ENCODE measurements at regions not wholly inside any gene's neighbourhood (a gene's known extent, or its start where the extent isn't known, plus 50 kb on each side); places are given as distances from the start of the nearest gene placed in this dataset.
A peak's percentile ranks its signal among the peaks of the same experiment; 100 is the strongest.

DNA sequence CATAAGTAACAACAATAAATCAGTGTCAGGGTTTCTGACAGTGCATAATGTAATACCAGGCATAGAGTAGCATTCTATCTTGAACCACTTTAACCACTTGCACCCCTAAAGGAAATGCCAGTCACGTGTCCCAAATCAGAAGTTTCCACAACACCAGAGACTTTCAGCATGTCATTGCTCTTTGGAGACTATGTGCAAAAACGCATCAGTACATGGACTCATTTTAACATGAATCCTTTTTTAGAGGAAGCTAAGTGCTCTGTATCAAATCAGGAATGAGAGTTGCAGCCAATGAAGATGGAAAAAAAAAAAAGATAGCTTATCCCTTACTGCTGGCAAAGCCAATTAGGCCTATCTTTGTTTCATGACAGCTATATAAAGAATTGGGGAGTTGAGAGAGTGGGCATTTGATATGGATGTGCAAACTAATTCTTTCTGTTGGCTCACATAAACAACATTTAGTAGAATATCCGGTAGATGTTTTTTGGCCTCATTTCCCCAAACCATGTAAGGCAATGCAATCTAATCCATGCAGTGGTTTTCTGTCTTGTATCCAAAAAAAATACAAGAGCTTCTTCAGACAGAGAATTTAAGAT, 353.1 kb downstream of the IRS1 start:
- H3K27me3 ChIP-seq (ENCODE audit: low read depth): no peaks in the 10 kb centered on the region
- H3K36me3 ChIP-seq (replicated peaks): no peaks in the 10 kb centered on the region
- no peaks in the 10 kb centered on the region; the same call in 1 of the 2 replicates for H3K4me1 ChIP-seq
- H3K4me3 ChIP-seq: no peak overlapping the region
- H3K9me3 ChIP-seq: no peaks in the 10 kb centered on the region
- no peak for DNase-seq (ENCODE audit: low spot score in 2 of 2)
- in situ Hi-C loops (cut with MboI; ENCODE audit: low sequenced_read_pairs): no loop called here

DNA sequence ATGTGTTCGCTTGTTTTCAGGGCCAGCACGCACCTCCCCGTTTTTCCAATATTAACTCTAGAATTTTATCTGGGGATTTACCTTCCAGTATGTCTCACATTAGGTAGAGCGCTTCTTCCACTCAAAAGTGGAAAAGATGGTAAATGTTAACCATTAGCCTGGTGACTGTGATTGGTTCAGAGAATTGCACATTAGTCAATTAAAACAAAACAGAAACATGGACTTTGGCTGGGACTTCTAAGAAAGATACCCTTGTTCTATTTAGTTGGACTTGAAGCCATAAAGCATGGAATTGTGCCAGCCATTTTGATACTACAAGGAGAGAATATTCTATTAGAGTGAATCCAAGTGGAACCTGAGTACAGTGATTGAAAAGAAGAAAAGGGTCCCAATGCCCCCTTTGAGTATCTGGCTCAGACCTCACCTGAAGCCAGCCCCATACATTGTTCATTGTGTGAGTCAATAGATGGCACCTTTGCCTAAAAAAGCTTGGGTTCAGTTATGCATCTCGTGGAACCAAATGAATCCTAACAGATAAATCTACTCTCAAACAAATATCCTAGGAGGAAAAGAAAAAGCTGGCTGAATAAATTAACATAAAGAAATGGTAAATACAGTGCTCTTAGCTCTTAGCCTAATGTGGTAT, 354.3 kb downstream of the IRS1 start:
- Histone ChIP-seq H3K9me3 (no peaks in the 10 kb centered on the region), H3K4me1 (no peaks in the 10 kb centered on the region; the same call in 1 of the 2 replicates), H3K36me3 (replicated peaks) (no peaks in the 10 kb centered on the region), H3K27me3 (ENCODE audit: low read depth) (no peaks in the 10 kb centered on the region), H3K4me3 (no peak overlapping the region)
- in situ Hi-C loops (cut with MboI; ENCODE audit: low sequenced_read_pairs): no loop called here
- DNase-seq (ENCODE audit: low spot score in 2 of 2): no peak

DNA sequence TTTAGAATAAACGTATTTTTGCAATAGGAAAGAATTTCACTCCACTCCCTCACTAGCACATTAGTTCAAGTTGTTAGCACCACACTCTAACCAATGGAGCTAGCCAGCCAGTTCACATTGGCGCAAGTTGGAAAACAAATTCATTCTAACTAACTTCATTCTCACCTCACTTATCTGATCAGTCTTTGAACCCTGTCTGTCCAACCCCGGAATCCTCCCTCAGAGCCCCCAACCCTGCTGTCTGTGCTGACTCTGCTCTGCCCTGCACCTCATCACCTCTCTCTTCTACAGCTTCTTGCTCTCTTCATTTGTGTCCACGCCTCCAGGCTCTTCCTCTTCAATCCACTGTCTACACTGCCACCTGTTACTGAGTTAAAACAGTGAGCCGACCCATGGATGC, 356.5 kb downstream of the IRS1 start:
- H3K36me3 ChIP-seq (replicated peaks): no peaks in the 10 kb centered on the region
- in situ Hi-C loops (cut with MboI; ENCODE audit: low sequenced_read_pairs): no loop called here
- H3K9me3 ChIP-seq: no peaks in the 10 kb centered on the region
- DNase-seq (ENCODE audit: low spot score in 2 of 2): no peak
- H3K4me3 ChIP-seq: no peak overlapping the region
- no peaks in the 10 kb centered on the region for H3K27me3 ChIP-seq (ENCODE audit: low read depth)
- peaks cover 3% of the 10 kb centered on the region for H3K4me1 ChIP-seq

DNA sequence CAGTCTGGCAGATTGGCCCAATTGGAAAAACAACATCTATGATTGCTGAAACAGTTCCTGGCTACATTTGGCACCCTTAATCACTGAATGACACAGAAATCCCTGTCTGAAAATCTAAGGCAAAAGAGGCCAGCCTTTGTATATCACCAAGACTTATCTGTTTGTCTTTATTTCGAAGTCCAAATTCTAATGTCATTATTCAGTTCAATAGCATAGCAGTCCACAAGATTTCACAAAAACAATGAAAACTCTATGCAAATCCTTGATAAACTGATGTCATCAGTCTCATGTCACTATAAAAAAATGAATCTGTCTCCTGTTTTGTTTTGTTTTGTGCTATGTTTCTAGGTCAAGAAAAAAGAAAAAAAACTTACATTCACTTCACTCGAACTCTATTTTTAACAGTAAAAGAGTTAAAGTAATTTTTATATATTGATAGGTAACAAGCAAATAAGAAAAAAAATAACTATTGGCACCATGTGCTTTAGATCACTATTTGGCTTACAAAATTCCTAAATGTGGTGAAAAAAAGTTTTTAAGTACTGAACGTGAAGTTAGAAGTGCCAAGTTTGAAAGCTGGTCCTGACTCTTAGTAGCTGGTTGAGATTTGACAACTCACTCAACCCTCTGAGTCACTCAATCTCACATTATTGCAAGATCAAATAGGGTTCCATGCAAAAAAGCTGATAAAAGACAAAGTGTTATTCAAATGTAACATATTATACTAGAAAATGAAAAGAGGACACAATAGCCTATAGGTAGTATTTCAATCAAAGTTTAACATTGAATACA, 359.3 kb downstream of the IRS1 start:
- Histone ChIP-seq H3K27me3 (ENCODE audit: low read depth) (no peaks in the 10 kb centered on the region), H3K4me1 (peaks cover 3% of the 10 kb centered on the region), H3K36me3 (replicated peaks) (no peaks in the 10 kb centered on the region), H3K9me3 (no peaks in the 10 kb centered on the region), H3K4me3 (no peak overlapping the region)
- no peak for DNase-seq (ENCODE audit: low spot score in 2 of 2)
- in situ Hi-C loops (cut with MboI; ENCODE audit: low sequenced_read_pairs): no loop called here

DNA sequence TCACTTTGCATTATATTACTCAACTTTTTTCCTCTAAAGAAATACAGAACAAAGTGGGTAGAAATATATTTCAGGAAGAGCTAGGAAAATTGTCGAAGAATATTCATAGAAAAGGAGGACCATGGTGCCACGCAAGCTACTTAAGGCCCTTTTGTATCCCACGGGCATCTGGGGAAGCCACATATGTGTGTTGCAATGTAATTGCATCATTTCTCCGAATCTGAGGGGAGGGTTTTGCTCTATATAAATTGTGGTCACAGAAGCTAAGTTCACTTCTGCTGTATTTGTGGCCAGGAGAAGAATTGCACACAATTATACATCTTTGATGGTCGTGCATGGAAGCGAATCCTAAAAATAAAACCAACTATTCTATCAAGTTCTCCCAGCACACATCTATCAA, 360.3 kb downstream of the IRS1 start:
- no peak overlapping the region for H3K4me3 ChIP-seq
- no peaks in the 10 kb centered on the region for H3K9me3 ChIP-seq
- in situ Hi-C loops (cut with MboI; ENCODE audit: low sequenced_read_pairs): no loop called here
- H3K36me3 ChIP-seq (replicated peaks): no peaks in the 10 kb centered on the region
- no peaks in the 10 kb centered on the region for H3K27me3 ChIP-seq (ENCODE audit: low read depth)
- DNase-seq (ENCODE audit: low spot score in 2 of 2): no peak
- peaks cover 5% of the 10 kb centered on the region for H3K4me1 ChIP-seq

DNA sequence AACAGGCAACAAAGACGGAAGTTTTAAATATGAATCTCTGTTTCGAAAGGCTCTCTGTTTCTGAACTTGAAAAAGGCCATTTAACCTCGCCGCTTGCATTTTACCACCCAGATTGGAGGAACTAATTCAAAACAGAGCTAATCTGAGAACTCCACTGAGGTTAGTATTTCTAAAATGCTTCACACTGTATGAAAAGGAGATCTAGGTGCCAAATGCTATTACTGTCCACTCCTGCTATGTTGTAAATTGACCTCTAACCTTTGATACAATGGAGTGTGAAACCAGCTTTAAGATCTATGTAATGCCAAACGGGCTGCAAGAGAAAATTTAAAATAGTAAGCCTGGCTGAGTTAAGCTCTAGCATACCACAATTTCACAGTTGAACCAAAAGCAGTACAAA, 364.5 kb downstream of the IRS1 start:
- H3K4me3 ChIP-seq: no peak overlapping the region
- H3K9me3 ChIP-seq: no peaks in the 10 kb centered on the region
- no peak for DNase-seq (ENCODE audit: low spot score in 2 of 2)
- no peaks in the 10 kb centered on the region for H3K27me3 ChIP-seq (ENCODE audit: low read depth)
- H3K4me1 ChIP-seq: peaks cover 19% of the 10 kb centered on the region
- in situ Hi-C loops (cut with MboI; ENCODE audit: low sequenced_read_pairs): no loop called here
- no peaks in the 10 kb centered on the region for H3K36me3 ChIP-seq (replicated peaks)

DNA sequence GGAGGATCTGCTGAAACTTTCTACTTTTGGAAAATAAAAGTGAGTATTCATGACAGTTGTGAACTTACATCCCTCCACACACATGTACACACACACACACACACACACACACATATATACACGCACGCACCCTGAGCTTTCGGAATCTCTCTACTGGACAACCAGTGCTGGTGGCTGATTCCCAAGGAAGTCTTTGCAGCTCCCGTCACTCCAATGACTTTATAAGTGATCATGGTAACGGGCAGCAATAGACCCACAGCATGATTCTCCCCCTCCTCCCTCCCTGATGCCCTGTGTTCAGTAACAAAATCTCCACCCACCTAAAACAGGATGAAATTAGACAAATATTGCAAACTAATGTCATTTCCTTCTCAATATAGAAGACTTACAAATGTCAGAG, 364.9 kb downstream of the IRS1 start:
- no peaks in the 10 kb centered on the region for H3K27me3 ChIP-seq (ENCODE audit: low read depth)
- no peaks in the 10 kb centered on the region for H3K36me3 ChIP-seq (replicated peaks)
- H3K4me1 ChIP-seq: peaks cover 19% of the 10 kb centered on the region
- in situ Hi-C loops (cut with MboI; ENCODE audit: low sequenced_read_pairs): no loop called here
- H3K4me3 ChIP-seq: no peak overlapping the region
- DNase-seq (ENCODE audit: low spot score in 2 of 2): no peak
- H3K9me3 ChIP-seq: no peaks in the 10 kb centered on the region

DNA sequence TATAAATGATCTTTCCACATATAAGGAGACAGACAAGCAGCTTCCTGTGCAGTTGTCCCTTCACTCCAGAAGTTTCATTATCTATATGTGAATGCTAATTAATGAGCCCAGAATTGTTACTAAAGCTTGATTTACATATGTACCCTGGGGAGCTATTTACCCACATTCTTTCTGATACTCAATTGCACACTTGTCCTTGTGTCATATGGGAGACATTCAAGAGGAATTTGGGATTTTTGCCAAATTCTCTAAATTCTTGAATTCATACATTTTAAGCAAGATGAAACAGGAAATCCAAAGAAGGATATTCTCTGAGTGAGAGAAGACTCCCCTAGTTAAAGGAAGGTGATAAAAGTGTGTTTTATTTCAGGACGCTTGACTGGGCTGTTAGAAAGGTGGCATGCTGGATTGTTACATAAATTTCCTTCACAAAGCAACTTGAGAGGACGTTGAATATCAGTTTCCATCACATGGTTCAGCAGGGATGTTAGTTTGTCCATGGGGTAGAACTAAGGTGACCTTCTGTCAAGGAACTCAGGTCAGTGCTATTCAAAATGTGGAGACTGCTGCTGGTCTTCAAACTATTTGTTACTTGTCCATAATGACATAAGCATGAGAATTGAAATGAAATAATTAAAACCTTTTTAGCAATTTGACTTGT, 368.2 kb downstream of the IRS1 start:
- peak in 1 of 2 experiments; percentile 61 for DNase-seq (ENCODE audit: low spot score in 2 of 2)
- in situ Hi-C loops (cut with MboI; ENCODE audit: low sequenced_read_pairs): no loop called here
- Histone ChIP-seq H3K27me3 (ENCODE audit: low read depth) (no peaks in the 10 kb centered on the region), H3K4me3 (no peak overlapping the region), H3K36me3 (replicated peaks) (no peaks in the 10 kb centered on the region), H3K4me1 (peaks cover 26% of the 10 kb centered on the region), H3K9me3 (no peaks in the 10 kb centered on the region)

DNA sequence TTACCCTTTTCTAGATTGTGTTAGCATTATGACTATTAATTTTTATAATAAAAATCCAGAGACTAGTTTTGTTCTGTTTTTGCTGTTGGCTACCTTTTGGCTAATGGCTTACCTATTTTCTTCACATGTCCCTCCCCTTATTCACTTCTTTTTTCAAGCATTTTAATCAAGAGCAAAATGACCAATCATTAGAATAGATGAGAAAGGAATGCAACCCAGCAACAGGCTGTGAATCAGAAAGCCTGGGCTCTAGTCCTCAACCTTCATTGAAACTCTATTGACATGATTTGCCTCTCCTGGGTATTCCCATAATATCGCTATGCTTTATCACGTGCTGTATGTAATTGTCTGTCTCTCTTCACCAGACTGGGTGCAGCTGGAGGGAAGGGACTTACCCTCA, 370.1 kb downstream of the IRS1 start:
- H3K4me3 ChIP-seq: no peak overlapping the region
- H3K4me1 ChIP-seq: peaks cover 40% of the 10 kb centered on the region
- in situ Hi-C loops (cut with MboI; ENCODE audit: low sequenced_read_pairs): no loop called here
- no peak for DNase-seq (ENCODE audit: low spot score in 2 of 2)
- no peaks in the 10 kb centered on the region for H3K9me3 ChIP-seq
- no peaks in the 10 kb centered on the region for H3K36me3 ChIP-seq (replicated peaks)
- no peaks in the 10 kb centered on the region for H3K27me3 ChIP-seq (ENCODE audit: low read depth)

DNA sequence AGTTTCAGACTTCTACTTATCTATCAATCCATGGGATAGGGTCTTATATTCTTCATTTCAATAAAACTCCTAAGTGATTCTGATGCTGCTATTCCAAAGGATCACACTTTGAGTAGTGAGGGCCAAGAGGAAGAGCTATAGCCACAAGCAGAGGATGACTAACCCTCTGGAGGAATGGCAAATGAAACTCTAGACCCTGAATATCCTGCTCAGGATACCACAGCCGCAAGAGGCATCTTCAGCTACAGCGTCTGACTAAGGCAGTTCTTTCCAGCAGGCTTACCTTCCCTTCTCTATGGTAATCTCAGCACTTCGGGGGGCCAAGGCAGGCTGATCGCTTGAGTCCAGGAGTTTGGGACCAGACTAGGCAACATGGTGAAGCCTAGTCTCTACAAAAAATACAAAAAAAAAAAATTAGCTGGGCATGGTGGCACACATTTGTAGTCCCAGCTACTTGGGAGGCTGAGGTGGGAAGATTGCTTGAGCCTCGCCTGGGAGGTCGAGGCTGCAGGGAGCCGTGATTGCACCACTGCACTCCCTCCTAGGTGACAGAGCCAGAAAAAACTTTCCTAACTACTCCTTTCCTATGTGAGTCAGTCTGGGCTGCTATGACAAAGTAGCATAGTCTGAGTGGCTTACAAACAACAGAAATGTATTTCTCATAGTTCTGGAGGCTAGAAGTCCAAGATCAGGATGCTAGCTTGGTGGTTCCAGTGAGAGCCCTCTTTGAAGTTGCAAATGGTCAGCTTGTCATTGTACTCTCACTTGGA, 371.9 kb downstream of the IRS1 start:
- DNase-seq (ENCODE audit: low spot score in 2 of 2): no peak
- no peaks in the 10 kb centered on the region for H3K36me3 ChIP-seq (replicated peaks)
- no peaks in the 10 kb centered on the region for H3K9me3 ChIP-seq
- in situ Hi-C loops (cut with MboI; ENCODE audit: low sequenced_read_pairs): no loop called here
- H3K4me3 ChIP-seq: no peak overlapping the region
- no peaks in the 10 kb centered on the region for H3K27me3 ChIP-seq (ENCODE audit: low read depth)
- peaks cover 49% of the 10 kb centered on the region for H3K4me1 ChIP-seq

DNA sequence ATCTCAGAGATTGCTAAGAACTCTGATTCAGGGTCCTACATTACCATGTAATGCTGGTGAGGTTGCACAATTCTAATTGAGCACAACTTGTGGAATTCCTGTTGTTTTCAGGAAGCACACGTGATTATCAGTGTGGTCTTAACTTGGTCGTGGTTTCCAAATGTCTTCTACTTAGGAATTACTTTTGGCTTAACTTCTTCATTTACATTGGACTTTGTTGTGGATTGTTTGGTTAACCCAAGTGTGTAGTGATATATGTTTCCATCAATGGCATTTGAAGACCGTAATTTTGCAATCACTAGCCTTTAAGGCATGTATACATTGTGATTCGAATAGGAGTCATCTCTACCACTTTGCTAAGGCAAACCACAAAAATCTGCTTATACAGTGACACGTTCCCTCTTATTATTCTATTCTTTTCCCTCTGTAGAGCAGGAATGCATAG, 373.3 kb downstream of the IRS1 start:
- Histone ChIP-seq H3K27me3 (ENCODE audit: low read depth) (no peaks in the 10 kb centered on the region), H3K9me3 (no peaks in the 10 kb centered on the region), H3K4me3 (no peak overlapping the region), H3K4me1 (peaks cover 43% of the 10 kb centered on the region), H3K36me3 (replicated peaks) (no peaks in the 10 kb centered on the region)
- in situ Hi-C loops (cut with MboI; ENCODE audit: low sequenced_read_pairs): no loop called here
- DNase-seq (ENCODE audit: low spot score in 2 of 2): peak in 1 of 2 experiments; percentile 66

DNA sequence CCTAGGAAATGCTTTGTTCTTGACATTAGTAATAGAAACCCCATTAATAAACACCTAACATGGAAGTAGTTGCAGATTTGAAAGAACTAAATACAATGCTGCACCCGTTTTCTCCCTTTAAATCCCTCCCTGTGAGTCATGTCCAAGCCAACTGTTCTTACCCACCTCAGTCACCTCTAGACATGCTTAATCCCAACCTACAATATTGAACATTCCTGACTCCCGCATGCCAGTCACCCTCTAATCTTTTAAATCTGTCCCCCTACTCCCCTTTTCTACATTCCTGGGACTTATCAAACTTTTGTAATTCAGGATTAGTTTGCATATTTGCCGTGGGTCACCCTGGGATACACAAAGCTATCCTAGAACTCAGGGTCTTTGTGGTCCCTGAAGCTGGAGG, 374.6 kb downstream of the IRS1 start:
- in situ Hi-C loops (cut with MboI; ENCODE audit: low sequenced_read_pairs): no loop called here
- no peaks in the 10 kb centered on the region for H3K27me3 ChIP-seq (ENCODE audit: low read depth)
- peak; percentile 14 to 59 for DNase-seq (ENCODE audit: low spot score in 2 of 2)

DNA sequence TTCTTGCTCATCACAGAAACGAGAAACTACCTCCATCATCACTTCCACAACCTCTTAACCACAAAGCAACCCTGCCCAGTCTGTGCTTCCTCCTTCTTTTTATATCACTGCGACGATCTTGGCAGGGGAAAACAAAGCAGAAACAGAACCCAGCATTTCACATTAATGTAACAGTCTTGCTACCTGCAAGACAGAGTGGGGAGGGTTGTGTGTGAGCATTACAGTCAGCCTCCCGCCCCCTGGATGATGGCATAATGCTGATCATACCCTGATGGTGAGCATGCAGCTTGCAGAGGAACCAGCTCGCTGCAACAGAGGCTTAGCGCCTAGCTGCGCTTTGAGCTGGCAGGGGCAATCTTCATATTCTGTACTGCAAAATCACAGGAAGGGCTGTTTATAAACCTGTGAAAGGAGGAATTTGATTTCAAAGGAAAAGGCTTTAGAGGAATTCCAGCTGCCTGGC, 376.1 kb downstream of the IRS1 start:
- DNase-seq (ENCODE audit: low spot score in 2 of 2): no peak
- Histone ChIP-seq H3K9me3 (no peaks in the 10 kb centered on the region), H3K4me3 (no peak overlapping the region), H3K36me3 (replicated peaks) (no peaks in the 10 kb centered on the region), H3K4me1 (peaks cover 35% of the 10 kb centered on the region), H3K27me3 (ENCODE audit: low read depth) (no peaks in the 10 kb centered on the region)
- in situ Hi-C loops (cut with MboI; ENCODE audit: low sequenced_read_pairs): no loop called here

More for the DNA sequence above, 374.6 kb downstream of the IRS1 start:
- peaks cover 35% of the 10 kb centered on the region for H3K4me1 ChIP-seq
- no peaks in the 10 kb centered on the region for H3K9me3 ChIP-seq
- no peak overlapping the region for H3K4me3 ChIP-seq
- H3K36me3 ChIP-seq (replicated peaks): no peaks in the 10 kb centered on the region

Data from HAP-1 (cell line).